GM18508 (cell line): ENCODE measurements at regions not wholly inside any gene's neighbourhood (a gene's known extent, or its start where the extent isn't known, plus 50 kb on each side); places are given as distances from the start of the nearest gene placed in this dataset.

Experiments
- ATAC-seq: cut with Tn5 transposase; IDR thresholded peaks from one replicate; pipeline ENCODE4 v1.9.1; 2021; ENCODE audit warnings: moderate number of reproducible peaks; ENCODE audit not compliant: insufficient read depth, unreplicated experiment

DNA sequence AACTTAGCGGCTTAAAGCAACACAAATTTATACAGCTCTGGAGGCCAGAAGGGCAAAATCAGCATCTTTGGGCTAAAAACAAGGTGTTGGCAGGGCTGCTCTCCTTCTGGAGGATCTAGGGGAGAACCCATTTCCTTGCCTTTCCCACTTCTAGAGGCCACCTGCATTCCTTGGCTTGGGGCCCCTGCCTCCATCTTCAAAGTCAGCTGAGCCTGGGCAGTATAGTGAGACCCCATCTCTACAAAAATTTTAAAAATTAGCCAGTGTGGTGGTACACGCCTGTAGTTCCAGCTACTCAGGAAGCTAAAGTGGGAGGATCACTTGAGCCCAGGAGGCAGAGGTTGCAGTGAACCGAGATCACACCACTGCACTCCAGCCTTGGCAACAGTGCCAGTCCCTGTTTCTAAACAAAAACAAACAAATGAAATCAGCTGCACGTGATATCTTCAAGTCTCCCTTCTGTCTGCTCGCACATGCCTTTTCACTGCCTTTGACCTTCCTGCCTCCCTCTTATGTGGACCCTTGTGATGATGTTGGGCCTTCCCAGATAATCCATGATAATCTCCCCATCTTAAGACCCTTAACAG, 200.6 kb downstream of the ZFP36L2 start:
- no peak for ATAC-seq

DNA sequence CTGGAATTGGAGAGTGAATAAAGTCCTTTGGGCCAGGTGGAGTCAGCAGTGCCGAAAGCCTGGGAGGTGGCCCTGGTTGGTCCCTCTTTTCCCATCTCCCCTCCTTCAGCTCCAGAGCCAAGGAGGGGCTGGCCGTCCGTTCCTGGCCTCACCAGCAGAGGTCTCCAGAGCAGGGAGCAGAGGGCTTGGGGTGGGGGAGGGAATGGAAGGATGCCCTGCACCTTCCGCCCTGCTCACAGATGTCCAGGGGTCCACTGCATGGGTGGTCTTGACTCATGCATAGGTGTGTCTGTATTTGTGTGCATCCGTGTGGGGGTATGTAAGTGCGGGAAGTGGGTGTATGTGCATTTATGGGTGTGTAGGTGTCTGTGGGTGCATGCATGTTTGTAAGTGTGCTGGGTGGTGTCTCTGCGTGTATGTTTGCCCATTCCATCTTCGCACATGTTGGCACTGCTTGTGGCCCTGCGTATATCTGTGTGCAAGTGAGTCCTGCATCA, 201.8 kb downstream of the ZFP36L2 start:
- no peak for ATAC-seq

- no peak for ATAC-seq
These were observed 202.5 kb downstream of the ZFP36L2 start for GRCh38 chr2:43023791-43024514.

- ATAC-seq = no peak
These were observed 203.5 kb downstream of the ZFP36L2 start for GRCh38 chr2:43022896-43023295.

DNA sequence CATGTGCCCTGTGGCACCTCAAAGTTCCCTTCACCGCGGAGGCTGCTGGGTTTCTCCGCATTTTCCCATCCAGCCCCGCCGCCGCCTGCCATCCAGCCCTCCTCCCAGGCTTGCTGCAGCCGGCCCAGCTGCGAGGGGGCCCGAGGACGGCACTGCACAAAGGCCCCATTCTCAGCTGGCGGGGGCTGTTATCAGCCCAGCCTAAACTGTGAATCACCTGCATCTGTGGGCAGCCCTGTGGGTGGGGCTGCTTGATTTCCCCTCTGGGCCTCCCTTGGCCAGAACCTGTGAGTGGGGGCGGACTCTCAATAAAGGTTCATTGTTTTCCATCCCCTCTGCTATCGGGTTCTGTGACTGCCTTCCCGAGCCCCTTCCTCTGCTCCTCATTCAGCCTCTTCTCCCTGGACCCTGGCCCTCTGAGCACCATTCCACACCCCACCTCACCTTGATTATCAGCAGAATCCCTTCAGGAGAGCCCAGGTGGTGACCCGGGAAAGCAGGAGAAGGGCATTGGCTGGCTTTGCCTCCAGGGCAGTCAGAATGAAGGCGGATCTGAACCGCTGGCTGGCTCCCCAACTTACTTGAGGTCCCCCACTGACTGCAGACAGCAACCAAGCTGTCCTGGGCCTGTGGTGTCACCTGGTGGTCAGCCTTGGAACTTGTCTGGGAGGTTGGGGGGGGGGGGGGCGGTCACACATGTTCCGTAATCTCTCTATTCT, 204.5 kb downstream of the ZFP36L2 start:
- ATAC-seq = no peak

- ATAC-seq = no peak
These were observed 205.3 kb downstream of the ZFP36L2 start for GRCh38 chr2:43020990-43021669.

DNA sequence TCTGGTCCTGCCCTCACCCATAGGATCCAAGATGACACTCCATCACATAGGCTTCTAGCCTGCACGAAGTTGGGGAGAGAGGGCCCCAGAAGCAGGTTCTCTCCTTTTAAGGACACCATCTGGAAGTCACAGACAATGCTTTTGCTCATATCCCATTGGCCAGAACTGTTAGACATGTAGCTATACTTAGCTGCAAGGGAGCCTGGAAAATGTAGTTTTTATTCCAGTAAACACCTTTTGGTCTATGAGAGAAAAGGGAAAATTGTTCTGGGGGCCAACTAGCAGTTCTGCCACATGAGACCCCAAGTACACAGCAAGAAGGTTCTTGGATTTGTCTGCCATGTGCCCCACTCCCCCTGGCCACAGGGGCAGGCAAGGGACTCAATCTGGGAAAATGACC, 206.1 kb downstream of the ZFP36L2 start:
- ATAC-seq = no peak

DNA sequence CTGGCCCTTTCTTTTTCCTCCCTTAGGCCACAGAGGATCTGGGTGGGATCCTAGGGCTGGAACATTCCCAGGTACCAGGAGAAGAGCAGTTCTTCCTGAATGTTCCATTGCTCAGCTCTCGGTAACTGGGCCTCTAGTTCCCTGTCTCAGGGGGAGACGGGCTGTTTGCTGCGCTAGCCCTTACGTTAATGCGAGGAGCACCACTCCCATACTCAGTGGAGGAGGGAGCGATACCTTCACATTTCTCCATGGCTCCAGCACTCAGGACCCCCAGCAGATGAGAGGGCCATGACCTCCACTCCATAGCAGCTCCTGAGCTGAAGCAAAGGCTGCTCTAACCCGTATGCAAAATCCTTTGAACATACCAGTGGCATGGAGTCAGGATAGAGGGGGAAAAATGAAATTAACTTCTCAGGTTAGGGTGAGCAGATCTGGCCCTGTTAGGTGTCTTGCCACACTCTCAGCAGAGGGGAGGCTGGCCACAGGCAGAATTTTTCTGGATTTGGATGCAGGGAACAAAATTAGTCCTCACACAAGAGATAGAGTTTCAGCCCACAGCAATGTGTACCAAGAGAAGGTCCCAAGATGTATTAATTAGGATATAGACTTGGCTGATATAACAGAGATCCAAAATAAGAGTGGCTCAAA, 206.7 kb downstream of the ZFP36L2 start:
- ATAC-seq = no peak

DNA sequence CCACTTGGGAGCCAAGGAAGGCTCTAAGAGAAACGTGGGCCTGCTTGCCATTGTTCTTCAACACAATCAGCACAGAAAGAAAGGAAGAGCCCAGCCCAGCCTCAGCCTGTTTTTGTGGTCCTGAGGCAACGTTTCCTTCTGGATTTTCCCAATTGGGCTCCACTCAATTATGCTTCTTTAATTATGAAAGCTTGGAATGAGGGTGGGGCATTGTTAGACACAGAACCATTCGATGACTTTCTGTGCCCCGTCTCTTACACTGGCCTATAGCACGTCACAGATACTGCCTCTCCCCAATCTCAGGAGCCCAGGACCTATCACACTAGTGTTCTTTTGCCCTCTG, 207.4 kb downstream of the ZFP36L2 start:
- ATAC-seq = no peak

- ATAC-seq = no peak
These were observed 208.0 kb downstream of the ZFP36L2 start for GRCh38 chr2:43018179-43019024.

GRCh38 chr2:43013821-43014345, 212.5 kb downstream of the ZFP36L2 start:
- ATAC-seq = no peak

- no peak for ATAC-seq
These were observed 213.4 kb downstream of the ZFP36L2 start for GRCh38 chr2:43012966-43013365.

GRCh38 chr2:43011158-43011491, 215.3 kb downstream of the ZFP36L2 start:
- no peak for ATAC-seq

GRCh38 chr2:43010438-43011157, 215.8 kb downstream of the ZFP36L2 start:
- no peak for ATAC-seq

DNA sequence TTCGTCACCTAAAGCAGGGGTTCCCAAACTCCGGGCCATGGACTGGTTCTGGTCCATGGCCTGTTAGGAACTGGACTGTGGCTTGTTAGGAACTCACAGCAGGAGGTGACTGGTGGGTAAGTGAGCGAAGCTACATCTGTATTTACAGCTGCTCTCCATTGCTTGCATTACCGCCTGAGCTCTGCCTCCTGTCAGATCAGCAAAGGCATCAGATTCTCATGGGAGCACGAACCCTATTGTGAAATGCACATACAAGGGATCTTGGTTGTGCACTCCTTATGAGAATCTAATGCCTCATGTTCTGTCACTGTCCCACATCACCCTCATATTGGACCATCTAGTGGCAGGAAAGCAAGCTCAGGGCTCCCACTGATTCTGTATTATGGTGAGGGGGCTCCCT, 217.0 kb downstream of the ZFP36L2 start:
- no peak for ATAC-seq

DNA sequence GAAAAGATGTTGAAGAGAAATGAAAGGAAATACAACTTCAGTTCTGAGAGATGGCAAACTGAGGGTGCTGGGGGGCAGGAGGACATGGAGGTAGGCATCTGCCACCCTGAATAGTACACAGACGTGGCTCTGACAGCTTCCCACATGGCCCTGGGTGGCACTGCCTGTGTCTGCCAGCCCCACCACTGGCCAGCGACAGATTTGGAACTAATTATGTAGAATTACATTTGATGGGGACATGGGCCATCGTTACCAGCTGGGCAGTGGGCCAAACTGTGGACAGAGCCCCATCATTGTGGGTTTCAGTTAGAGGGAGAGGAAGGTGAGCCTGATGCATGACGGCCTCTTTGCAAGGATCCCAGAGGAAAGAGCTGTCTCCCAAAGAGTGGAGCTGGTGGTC, 216.0 kb upstream of the HAAO start:
- ATAC-seq = no peak

GRCh38 chr2:43007901-43008300, 215.5 kb upstream of the HAAO start:
- no peak for ATAC-seq

- no peak for ATAC-seq
These were observed 214.6 kb upstream of the HAAO start for GRCh38 chr2:43006834-43007543.
